ENCODE measurements at regions not wholly inside any gene's neighbourhood (a gene's known extent, or its start where the extent isn't known, plus 50 kb on each side); places are given as distances from the start of the nearest gene placed in this dataset.
"Not testable (repeated sequence)": the region's sequence is repeated elsewhere in the genome, so short reads cannot be mapped to it uniquely, and the experiment has no call there.

- DNase-seq = peak in 1 of 2 donors; percentile 41
- WGBS (ENCODE audit: insufficient coverage, low lambda C conversion rate) = 100% methylated on average over 1 of the region's 4 CpGs
- Histone ChIP-seq H3K4me3 (ENCODE audit: low read length) (no peak overlapping the region), H3K4me1 (ENCODE audit: control insufficient read depth, insufficient read depth, low read length) (no peaks in the 10 kb centered on the region), H3K27me3 (ENCODE audit: control insufficient read depth, insufficient read depth, low read length) (no peaks in the 10 kb centered on the region), H3K36me3 (ENCODE audit: control insufficient read depth, insufficient read depth, low read length) (no peaks in the 10 kb centered on the region), H3K9me3 (ENCODE audit: control insufficient read depth, low read depth, low read length) (no peaks in the 10 kb centered on the region), H3K27ac (ENCODE audit: low read length) (no peak overlapping the region)
These were observed 203.5 kb downstream of the ATXN7L3B start for GRCh38 chr12:74741112-74741511.

- Histone ChIP-seq H3K36me3 (ENCODE audit: control insufficient read depth, insufficient read depth, low read length) (no peaks in the 10 kb centered on the region), H3K9me3 (ENCODE audit: control insufficient read depth, low read depth, low read length) (no peaks in the 10 kb centered on the region), H3K4me3 (ENCODE audit: low read length) (no peak overlapping the region), H3K4me1 (ENCODE audit: control insufficient read depth, insufficient read depth, low read length) (no peaks in the 10 kb centered on the region), H3K27ac (ENCODE audit: low read length) (no peak overlapping the region), H3K27me3 (ENCODE audit: control insufficient read depth, insufficient read depth, low read length) (no peaks in the 10 kb centered on the region)
- DNase-seq = peak; percentile 4 to 24
These were observed 209.7 kb downstream of the ATXN7L3B start for GRCh38 chr12:74747305-74747704.

GRCh38 chr12:74751441-74751840, 213.8 kb downstream of the ATXN7L3B start:
- WGBS (ENCODE audit: insufficient coverage, low lambda C conversion rate) = 67% methylated on average over 1 of the region's 1 CpG
- Histone ChIP-seq H3K4me3 (ENCODE audit: low read length) (no peak overlapping the region), H3K9me3 (ENCODE audit: control insufficient read depth, low read depth, low read length) (no peaks in the 10 kb centered on the region), H3K27me3 (ENCODE audit: control insufficient read depth, insufficient read depth, low read length) (no peaks in the 10 kb centered on the region), H3K4me1 (ENCODE audit: control insufficient read depth, insufficient read depth, low read length) (no peaks in the 10 kb centered on the region), H3K27ac (ENCODE audit: low read length) (no peak overlapping the region), H3K36me3 (ENCODE audit: control insufficient read depth, insufficient read depth, low read length) (no peaks in the 10 kb centered on the region)
- DNase-seq = no peak

- Histone ChIP-seq H3K27me3 (ENCODE audit: control insufficient read depth, insufficient read depth, low read length) (no peaks in the 10 kb centered on the region), H3K4me3 (ENCODE audit: low read length) (no peak overlapping the region), H3K4me1 (ENCODE audit: control insufficient read depth, insufficient read depth, low read length) (no peaks in the 10 kb centered on the region), H3K36me3 (ENCODE audit: control insufficient read depth, insufficient read depth, low read length) (no peaks in the 10 kb centered on the region), H3K9me3 (ENCODE audit: control insufficient read depth, low read depth, low read length) (no peaks in the 10 kb centered on the region), H3K27ac (ENCODE audit: low read length) (no peak overlapping the region)
- DNase-seq = no peak
- 100% methylated on average over 2 of the region's 3 CpGs for WGBS (ENCODE audit: insufficient coverage, low lambda C conversion rate)
These were observed 214.6 kb downstream of the ATXN7L3B start for GRCh38 chr12:74752215-74752614.

GRCh38 chr12:74770552-74770951, 232.9 kb downstream of the ATXN7L3B start:
- H3K4me1 ChIP-seq (ENCODE audit: control insufficient read depth, insufficient read depth, low read length) = no peaks in the 10 kb centered on the region
- no peak for DNase-seq
- no peak overlapping the region for H3K27ac ChIP-seq (ENCODE audit: low read length)
- no peaks in the 10 kb centered on the region for H3K36me3 ChIP-seq (ENCODE audit: control insufficient read depth, insufficient read depth, low read length)
- H3K9me3 ChIP-seq (ENCODE audit: control insufficient read depth, low read depth, low read length) = no peaks in the 10 kb centered on the region
- H3K27me3 ChIP-seq (ENCODE audit: control insufficient read depth, insufficient read depth, low read length) = no peaks in the 10 kb centered on the region
- H3K4me3 ChIP-seq (ENCODE audit: low read length) = no peak overlapping the region

- Histone ChIP-seq H3K9me3 (ENCODE audit: control insufficient read depth, low read depth, low read length) (no peaks in the 10 kb centered on the region), H3K4me1 (ENCODE audit: control insufficient read depth, insufficient read depth, low read length) (no peaks in the 10 kb centered on the region), H3K27me3 (ENCODE audit: control insufficient read depth, insufficient read depth, low read length) (no peaks in the 10 kb centered on the region), H3K4me3 (ENCODE audit: low read length) (no peak overlapping the region), H3K36me3 (ENCODE audit: control insufficient read depth, insufficient read depth, low read length) (no peaks in the 10 kb centered on the region), H3K27ac (ENCODE audit: low read length) (no peak overlapping the region)
- 100% methylated on average over 1 of the region's 1 CpG for WGBS (ENCODE audit: insufficient coverage, low lambda C conversion rate)
- no peak for DNase-seq
These were observed 237.6 kb downstream of the ATXN7L3B start for GRCh38 chr12:74775276-74775675.

GRCh38 chr12:74776378-74776777, 238.7 kb downstream of the ATXN7L3B start:
- no peak for DNase-seq
- no peaks in the 10 kb centered on the region for H3K36me3 ChIP-seq (ENCODE audit: control insufficient read depth, insufficient read depth, low read length)
- no peaks in the 10 kb centered on the region for H3K27me3 ChIP-seq (ENCODE audit: control insufficient read depth, insufficient read depth, low read length)
- WGBS (ENCODE audit: insufficient coverage, low lambda C conversion rate) = 100% methylated on average over 2 of the region's 7 CpGs
- H3K27ac ChIP-seq (ENCODE audit: low read length) = no peak overlapping the region
- H3K9me3 ChIP-seq (ENCODE audit: control insufficient read depth, low read depth, low read length) = no peaks in the 10 kb centered on the region
- H3K4me3 ChIP-seq (ENCODE audit: low read length) = no peak overlapping the region
- no peaks in the 10 kb centered on the region for H3K4me1 ChIP-seq (ENCODE audit: control insufficient read depth, insufficient read depth, low read length)

- Histone ChIP-seq H3K4me3 (ENCODE audit: low read length) (no peak overlapping the region), H3K27me3 (ENCODE audit: control insufficient read depth, insufficient read depth, low read length) (no peaks in the 10 kb centered on the region), H3K9me3 (ENCODE audit: control insufficient read depth, low read depth, low read length) (no peaks in the 10 kb centered on the region), H3K27ac (ENCODE audit: low read length) (no peak overlapping the region), H3K36me3 (ENCODE audit: control insufficient read depth, insufficient read depth, low read length) (no peaks in the 10 kb centered on the region), H3K4me1 (ENCODE audit: control insufficient read depth, insufficient read depth, low read length) (no peaks in the 10 kb centered on the region)
- DNase-seq = no peak
- WGBS (ENCODE audit: insufficient coverage, low lambda C conversion rate) = 100% methylated on average over 1 of the region's 2 CpGs
These were observed 242.7 kb downstream of the ATXN7L3B start for GRCh38 chr12:74780182-74780849.

- not testable (repeated sequence) for DNase-seq; H3K27me3 ChIP-seq (ENCODE audit: control insufficient read depth, insufficient read depth, low read length); H3K36me3 ChIP-seq (ENCODE audit: control insufficient read depth, insufficient read depth, low read length)
These were observed 243.2 kb downstream of the ATXN7L3B start for GRCh38 chr12:74780850-74781241.

GRCh38 chr12:74781991-74782485, 244.4 kb downstream of the ATXN7L3B start:
- DNase-seq = no peak
- H3K4me3 ChIP-seq (ENCODE audit: low read length) = no peak overlapping the region
- no CpG with 5 or more reads among the region's 1 CpG for WGBS (ENCODE audit: insufficient coverage, low lambda C conversion rate)
- H3K9me3 ChIP-seq (ENCODE audit: control insufficient read depth, low read depth, low read length) = no peaks in the 10 kb centered on the region
- H3K27ac ChIP-seq (ENCODE audit: low read length) = no peak overlapping the region
- no peaks in the 10 kb centered on the region for H3K36me3 ChIP-seq (ENCODE audit: control insufficient read depth, insufficient read depth, low read length)
- H3K4me1 ChIP-seq (ENCODE audit: control insufficient read depth, insufficient read depth, low read length) = no peaks in the 10 kb centered on the region
- H3K27me3 ChIP-seq (ENCODE audit: control insufficient read depth, insufficient read depth, low read length) = no peaks in the 10 kb centered on the region

More at GRCh38 chr12:74780850-74781241, 243.2 kb downstream of the ATXN7L3B start:
- not testable (repeated sequence) for H3K27ac ChIP-seq (ENCODE audit: low read length); H3K9me3 ChIP-seq (ENCODE audit: control insufficient read depth, low read depth, low read length); H3K4me1 ChIP-seq (ENCODE audit: control insufficient read depth, insufficient read depth, low read length); H3K4me3 ChIP-seq (ENCODE audit: low read length)
- WGBS (ENCODE audit: insufficient coverage, low lambda C conversion rate) = no CpG with 5 or more reads among the region's 1 CpG

GRCh38 chr12:74790931-74791330, 253.3 kb downstream of the ATXN7L3B start:
- Histone ChIP-seq H3K4me1 (ENCODE audit: control insufficient read depth, insufficient read depth, low read length) (no peaks in the 10 kb centered on the region), H3K4me3 (ENCODE audit: low read length) (no peak overlapping the region), H3K27me3 (ENCODE audit: control insufficient read depth, insufficient read depth, low read length) (no peaks in the 10 kb centered on the region), H3K27ac (ENCODE audit: low read length) (no peak overlapping the region), H3K9me3 (ENCODE audit: control insufficient read depth, low read depth, low read length) (no peaks in the 10 kb centered on the region), H3K36me3 (ENCODE audit: control insufficient read depth, insufficient read depth, low read length) (no peaks in the 10 kb centered on the region)
- no CpG with 5 or more reads among the region's 6 CpGs for WGBS (ENCODE audit: insufficient coverage, low lambda C conversion rate)
- DNase-seq = no peak

Measured in large intestine (tissue), 3 donors.